Right atrium auricular region (tissue), 2 donors: ENCODE measurements at regions not wholly inside any gene's neighbourhood (a gene's known extent, or its start where the extent isn't known, plus 50 kb on each side); places are given as distances from the start of the nearest gene placed in this dataset.

Source experiments
- DNase-seq: peaks from one replicate; pipeline ENCODE4 v3.0.0-alpha.2; 2019; ENCODE audit warnings: low spot score
- H3K27ac ChIP-seq, 2 donors: fragments of 200-600 bp; sonication (generic); 1 replicate in 1 of 2; 2 replicates in 1 of 2; pipeline ENCODE4 v1.5.1; 2016 to 2019
- H3K27me3 ChIP-seq, 2 donors: fragments of 200-600 bp; sonication (generic); one replicate each; pipeline versions ENCODE4 v1.5.1 to v1.6.0; 2017 to 2019
- H3K36me3 ChIP-seq: fragments of 200-600 bp; sonication (generic); one replicate; pipeline ENCODE4 v1.5.1; 2016
- H3K4me1 ChIP-seq, 2 donors: fragments of 200-600 bp; sonication (generic); one replicate each; pipeline versions ENCODE4 v1.5.1 to v1.6.0; 2017 to 2019
- H3K4me3 ChIP-seq, 2 donors: fragments of 200-600 bp; sonication (generic); 1 replicate in 1 of 2; 2 replicates in 1 of 2; pipeline ENCODE4 v1.5.1; 2017 to 2019; ENCODE audit warnings: mild to moderate bottlenecking in 1 of 2, moderate library complexity in 1 of 2
- H3K9me3 ChIP-seq, 2 donors: fragments of 200-600 bp; sonication (generic); one replicate each; pipeline ENCODE4 v1.5.1; 2019
- CTCF ChIP-seq, 2 donors: fragments of 200-600 bp; sonication (generic); IDR thresholded peaks; one replicate each; pipeline ENCODE4 v1.5.1; 2019; ENCODE audit warnings: antibody characterized with exemption in 2 of 2

GRCh38 chr18:35864916-35865315, 107.6 kb upstream of the RMP24 start:
- Histone ChIP-seq H3K27ac (no peak overlapping the region), H3K36me3 (no peaks in the 10 kb centered on the region), H3K4me1 (peaks cover 0 to 4% of the 10 kb centered on the region in 2 donors), H3K27me3 (no peaks in the 10 kb centered on the region), H3K4me3 (no peak overlapping the region), H3K9me3 (no peaks in the 10 kb centered on the region)
- no peak for TF ChIP-seq CTCF (IDR thresholded peaks at IDR 0.05)
- peak; percentile 26 for DNase-seq

- H3K27ac ChIP-seq, result no peak overlapping the region
- no peak for TF ChIP-seq CTCF (IDR thresholded peaks at IDR 0.05)
- H3K27me3 ChIP-seq, result no peaks in the 10 kb centered on the region
- H3K4me1 ChIP-seq, result no peaks in the 10 kb centered on the region
- H3K36me3 ChIP-seq, result no peaks in the 10 kb centered on the region
- peaks cover 0 to 3% of the 10 kb centered on the region in 2 donors for H3K9me3 ChIP-seq
- no peak overlapping the region for H3K4me3 ChIP-seq
- no peak for DNase-seq
These were observed 103.6 kb upstream of the RMP24 start for GRCh38 chr18:35868915-35869314.

- Histone ChIP-seq H3K4me1 (peaks cover 0 to 7% of the 10 kb centered on the region in 2 donors), H3K9me3 (peaks cover 0 to 3% of the 10 kb centered on the region in 2 donors), H3K36me3 (no peaks in the 10 kb centered on the region), H3K4me3 (no peak overlapping the region), H3K27me3 (no peaks in the 10 kb centered on the region), H3K27ac (no peak overlapping the region)
- no peak for DNase-seq
- no peak for TF ChIP-seq CTCF (IDR thresholded peaks at IDR 0.05)
These were observed 101.1 kb upstream of the RMP24 start for GRCh38 chr18:35871337-35871736.

GRCh38 chr18:35875566-35875965, 96.9 kb upstream of the RMP24 start:
- Histone ChIP-seq H3K4me1 (peaks cover 0 to 7% of the 10 kb centered on the region in 2 donors), H3K27me3 (no peaks in the 10 kb centered on the region), H3K4me3 (no peak overlapping the region), H3K27ac (no peak overlapping the region), H3K36me3 (no peaks in the 10 kb centered on the region), H3K9me3 (peaks cover 0 to 3% of the 10 kb centered on the region in 2 donors)
- no peak for DNase-seq
- no peak for TF ChIP-seq CTCF (IDR thresholded peaks at IDR 0.05)

GRCh38 chr18:35876243-35876642, 96.2 kb upstream of the RMP24 start:
- TF ChIP-seq CTCF (IDR thresholded peaks at IDR 0.05), result no peak
- Histone ChIP-seq H3K36me3 (no peaks in the 10 kb centered on the region), H3K9me3 (peaks cover 0 to 3% of the 10 kb centered on the region in 2 donors), H3K4me3 (no peak overlapping the region), H3K4me1 (peaks cover 0 to 7% of the 10 kb centered on the region in 2 donors), H3K27me3 (no peaks in the 10 kb centered on the region), H3K27ac (no peak overlapping the region)
- no peak for DNase-seq

GRCh38 chr18:35880788-35881455, 91.6 kb upstream of the RMP24 start:
- no peaks in the 10 kb centered on the region for H3K36me3 ChIP-seq
- peaks cover 0 to 4% of the 10 kb centered on the region in 2 donors for H3K4me1 ChIP-seq
- DNase-seq, result no peak
- no peaks in the 10 kb centered on the region for H3K27me3 ChIP-seq
- no peak for TF ChIP-seq CTCF (IDR thresholded peaks at IDR 0.05)
- H3K27ac ChIP-seq, result no peak overlapping the region
- H3K4me3 ChIP-seq, result no peak overlapping the region
- H3K9me3 ChIP-seq, result no peaks in the 10 kb centered on the region
